Thoracic aorta (tissue), 2 donors: ENCODE measurements at regions not wholly inside any gene's neighbourhood (a gene's known extent, or its start where the extent isn't known, plus 50 kb on each side); places are given as distances from the start of the nearest gene placed in this dataset.

Experiments
- ATAC-seq: fragments of 150-250 bp; one replicate; pipeline ENCODE4 v1.8.0; 2017; ENCODE audit warnings: low read depth; ENCODE audit not compliant: insufficient number of reproducible peaks, low FRiP score
- DNase-seq: peaks from one replicate; pipeline ENCODE4 v3.0.0-alpha.2; 2020; ENCODE audit warnings: low spot score
- H3K27ac ChIP-seq, 2 donors: fragments of 200-600 bp; sonication (generic); 1 replicate in 1 of 2; 2 replicates in 1 of 2; pipeline ENCODE4 v1.5.1; 2016; ENCODE audit warnings: mild to moderate bottlenecking in 2 of 2, moderate library complexity in 2 of 2
- H3K27me3 ChIP-seq: fragments of 200-600 bp; sonication (generic); replicated peaks from 2 replicates; pipeline ENCODE4 v1.6.0; 2016; ENCODE audit warnings: mild to moderate bottlenecking; ENCODE audit not compliant: insufficient read depth
- H3K36me3 ChIP-seq: fragments of 200-600 bp; sonication (generic); one replicate; pipeline ENCODE4 v1.5.1; 2016
- H3K4me1 ChIP-seq, 2 donors: fragments of 200-600 bp; sonication (generic); 1 replicate in 1 of 2; 2 replicates in 1 of 2; pipeline versions ENCODE4 v1.5.1 to v1.6.0; 2016; ENCODE audit warnings: low read depth in 2 of 2, mild to moderate bottlenecking in 1 of 2; ENCODE audit not compliant: control insufficient read depth in 1 of 2
- H3K4me3 ChIP-seq: fragments of 200-600 bp; sonication (generic); 2 replicates; pipeline ENCODE4 v1.5.1; 2016; ENCODE audit warnings: mild to moderate bottlenecking
- H3K9me3 ChIP-seq: fragments of 200-600 bp; sonication (generic); 2 replicates; pipeline ENCODE4 v1.5.1; 2016
- TF ChIP-seq, protein P1 (sequence below): fragments of 200-600 bp; sonication (generic); IDR thresholded peaks from one replicate; pipeline ENCODE4 v1.5.1; 2019; ENCODE audit warnings: antibody characterized with exemption

- TF ChIP-seq, protein P1, sequence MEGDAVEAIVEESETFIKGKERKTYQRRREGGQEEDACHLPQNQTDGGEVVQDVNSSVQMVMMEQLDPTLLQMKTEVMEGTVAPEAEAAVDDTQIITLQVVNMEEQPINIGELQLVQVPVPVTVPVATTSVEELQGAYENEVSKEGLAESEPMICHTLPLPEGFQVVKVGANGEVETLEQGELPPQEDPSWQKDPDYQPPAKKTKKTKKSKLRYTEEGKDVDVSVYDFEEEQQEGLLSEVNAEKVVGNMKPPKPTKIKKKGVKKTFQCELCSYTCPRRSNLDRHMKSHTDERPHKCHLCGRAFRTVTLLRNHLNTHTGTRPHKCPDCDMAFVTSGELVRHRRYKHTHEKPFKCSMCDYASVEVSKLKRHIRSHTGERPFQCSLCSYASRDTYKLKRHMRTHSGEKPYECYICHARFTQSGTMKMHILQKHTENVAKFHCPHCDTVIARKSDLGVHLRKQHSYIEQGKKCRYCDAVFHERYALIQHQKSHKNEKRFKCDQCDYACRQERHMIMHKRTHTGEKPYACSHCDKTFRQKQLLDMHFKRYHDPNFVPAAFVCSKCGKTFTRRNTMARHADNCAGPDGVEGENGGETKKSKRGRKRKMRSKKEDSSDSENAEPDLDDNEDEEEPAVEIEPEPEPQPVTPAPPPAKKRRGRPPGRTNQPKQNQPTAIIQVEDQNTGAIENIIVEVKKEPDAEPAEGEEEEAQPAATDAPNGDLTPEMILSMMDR = no peak
These were observed 77.1 kb upstream of the WSB1 start for GRCh38 chr17:27216836-27217235.

GRCh38 chr17:27217631-27218030 is 76.3 kb upstream of the WSB1 start:
- Histone ChIP-seq H3K27me3 (no peaks in the 10 kb centered on the region), H3K4me1 (no peaks in the 10 kb centered on the region), H3K36me3 (no peaks in the 10 kb centered on the region), H3K9me3 (no peaks in the 10 kb centered on the region), H3K27ac (no peak overlapping the region), H3K4me3 (no peak overlapping the region)
- no peak for DNase-seq
- ATAC-seq = no peak
- TF ChIP-seq, protein P1 = no peak

More at GRCh38 chr17:27216836-27217235, 77.1 kb upstream of the WSB1 start:
- ATAC-seq = no peak
- Histone ChIP-seq H3K36me3 (no peaks in the 10 kb centered on the region), H3K27ac (no peak overlapping the region), H3K4me1 (no peaks in the 10 kb centered on the region), H3K4me3 (no peak overlapping the region), H3K9me3 (no peaks in the 10 kb centered on the region), H3K27me3 (no peaks in the 10 kb centered on the region)
- DNase-seq = no peak

DNA sequence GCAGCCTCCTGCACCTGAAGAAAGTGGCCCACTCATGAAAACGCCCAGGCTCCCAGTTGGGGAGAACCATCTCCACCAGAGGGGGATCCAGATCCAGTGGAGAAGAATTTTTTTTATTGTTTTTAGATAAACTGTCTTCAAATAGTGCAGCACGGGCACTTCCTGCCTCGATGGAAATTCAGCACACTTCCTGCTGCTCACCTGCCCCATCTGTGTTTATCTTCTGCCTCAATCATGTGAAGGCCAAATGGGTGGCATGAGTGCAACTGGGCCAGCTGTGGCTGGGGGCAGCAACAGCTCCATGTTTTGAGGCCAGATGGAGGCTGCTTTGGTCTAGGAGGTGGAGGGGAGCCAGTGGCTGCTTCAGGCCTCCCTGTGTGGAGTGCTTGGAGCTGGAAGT is 75.9 kb upstream of the WSB1 start:
- no peaks in the 10 kb centered on the region for H3K36me3 ChIP-seq
- TF ChIP-seq, protein P1 = no peak
- H3K4me1 ChIP-seq = no peaks in the 10 kb centered on the region
- H3K27me3 ChIP-seq = no peaks in the 10 kb centered on the region
- H3K9me3 ChIP-seq = no peaks in the 10 kb centered on the region
- no peak for DNase-seq
- H3K27ac ChIP-seq = no peak overlapping the region
- H3K4me3 ChIP-seq = no peak overlapping the region
- no peak for ATAC-seq

GRCh38 chr17:27218719-27219488 is 75.0 kb upstream of the WSB1 start:
- Histone ChIP-seq H3K27ac (no peak overlapping the region), H3K27me3 (no peaks in the 10 kb centered on the region), H3K36me3 (no peaks in the 10 kb centered on the region), H3K4me3 (no peak overlapping the region), H3K9me3 (no peaks in the 10 kb centered on the region), H3K4me1 (no peaks in the 10 kb centered on the region)
- DNase-seq (no peak), ATAC-seq (no peak)
- TF ChIP-seq, protein P1 = no peak

GRCh38 chr17:27222515-27222914 is 71.4 kb upstream of the WSB1 start:
- TF ChIP-seq, protein P1 = no peak
- Histone ChIP-seq H3K36me3 (no peaks in the 10 kb centered on the region), H3K27ac (no peak overlapping the region), H3K4me1 (no peaks in the 10 kb centered on the region), H3K9me3 (no peaks in the 10 kb centered on the region), H3K27me3 (no peaks in the 10 kb centered on the region), H3K4me3 (no peak overlapping the region)
- DNase-seq = no peak
- no peak for ATAC-seq
